Upper lobe of right lung (tissue), 1 donor: ENCODE measurements at regions not wholly inside any gene's neighbourhood (a gene's known extent, or its start where the extent isn't known, plus 50 kb on each side); places are given as distances from the start of the nearest gene placed in this dataset.

Experiments
- ATAC-seq: fragments of 200-7000 bp; cut with Tn5 transposase; one replicate; pipeline ENCODE4 v1.9.1; 2020; ENCODE audit warnings: mild to moderate bottlenecking, moderate library complexity
- DNase-seq: peaks from one replicate; pipeline ENCODE4 v3.0.0-alpha.2; 2020
- H3K27ac ChIP-seq: fragments of 200-600 bp; one replicate; pipeline ENCODE4 v1.8.0; 2022
- H3K27me3 ChIP-seq: fragments of 200-600 bp; one replicate; pipeline ENCODE4 v1.8.0; 2022; ENCODE audit warnings: mild to moderate bottlenecking
- H3K36me3 ChIP-seq: fragments of 200-600 bp; one replicate; pipeline ENCODE4 v1.8.0; 2022
- H3K4me1 ChIP-seq: fragments of 200-600 bp; one replicate; pipeline ENCODE4 v1.8.0; 2022
- H3K4me3 ChIP-seq: fragments of 200-600 bp; one replicate; pipeline ENCODE4 v1.8.0; 2022; ENCODE audit warnings: mild to moderate bottlenecking
- H3K9me3 ChIP-seq: fragments of 200-600 bp; one replicate; pipeline ENCODE4 v1.8.0; 2022
- intact Hi-C: fragments of 100-400 bp; cut with DNase I; formaldehyde crosslinking; loops from one replicate; pipeline ENCODE4 v1.11.0; 2022
- TF ChIP-seq, protein P1 (sequence below): fragments of 200-600 bp; IDR thresholded peaks from one replicate; pipeline ENCODE4 v1.8.0; 2022; ENCODE audit warnings: antibody characterized with exemption
- donor health status: DM: no; HTN: yes; CAD: no; lungs with severe emphysema.

DNA sequence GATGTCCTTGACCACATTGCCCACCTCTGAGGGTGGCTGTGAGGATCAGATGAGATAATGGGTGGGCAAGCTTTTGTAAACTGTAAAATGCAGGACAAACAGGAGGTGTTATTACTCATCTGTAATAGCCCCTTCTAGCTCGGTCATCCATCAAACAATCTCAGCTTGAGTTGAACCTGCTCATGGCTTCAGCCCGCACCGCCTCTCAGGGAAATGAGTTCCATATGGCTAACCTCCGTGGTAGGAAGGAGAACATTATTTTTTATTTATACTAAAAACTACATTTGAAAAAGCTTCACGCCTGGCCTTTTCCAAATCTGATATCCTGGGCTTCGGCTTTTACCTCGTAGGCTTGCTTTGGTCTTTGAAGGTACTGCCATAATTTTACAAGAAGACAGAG lies 116.2 kb upstream of the USP24 start:
- ATAC-seq, result no peak
- Histone ChIP-seq H3K27ac (no peak overlapping the region), H3K4me3 (no peak overlapping the region), H3K4me1 (no peaks in the 10 kb centered on the region), H3K27me3 (no peaks in the 10 kb centered on the region), H3K36me3 (no peaks in the 10 kb centered on the region), H3K9me3 (no peaks in the 10 kb centered on the region)
- TF ChIP-seq, protein P1, sequence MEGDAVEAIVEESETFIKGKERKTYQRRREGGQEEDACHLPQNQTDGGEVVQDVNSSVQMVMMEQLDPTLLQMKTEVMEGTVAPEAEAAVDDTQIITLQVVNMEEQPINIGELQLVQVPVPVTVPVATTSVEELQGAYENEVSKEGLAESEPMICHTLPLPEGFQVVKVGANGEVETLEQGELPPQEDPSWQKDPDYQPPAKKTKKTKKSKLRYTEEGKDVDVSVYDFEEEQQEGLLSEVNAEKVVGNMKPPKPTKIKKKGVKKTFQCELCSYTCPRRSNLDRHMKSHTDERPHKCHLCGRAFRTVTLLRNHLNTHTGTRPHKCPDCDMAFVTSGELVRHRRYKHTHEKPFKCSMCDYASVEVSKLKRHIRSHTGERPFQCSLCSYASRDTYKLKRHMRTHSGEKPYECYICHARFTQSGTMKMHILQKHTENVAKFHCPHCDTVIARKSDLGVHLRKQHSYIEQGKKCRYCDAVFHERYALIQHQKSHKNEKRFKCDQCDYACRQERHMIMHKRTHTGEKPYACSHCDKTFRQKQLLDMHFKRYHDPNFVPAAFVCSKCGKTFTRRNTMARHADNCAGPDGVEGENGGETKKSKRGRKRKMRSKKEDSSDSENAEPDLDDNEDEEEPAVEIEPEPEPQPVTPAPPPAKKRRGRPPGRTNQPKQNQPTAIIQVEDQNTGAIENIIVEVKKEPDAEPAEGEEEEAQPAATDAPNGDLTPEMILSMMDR, result no peak
- DNase-seq, result no peak
- intact Hi-C loops, result no loop called here

DNA sequence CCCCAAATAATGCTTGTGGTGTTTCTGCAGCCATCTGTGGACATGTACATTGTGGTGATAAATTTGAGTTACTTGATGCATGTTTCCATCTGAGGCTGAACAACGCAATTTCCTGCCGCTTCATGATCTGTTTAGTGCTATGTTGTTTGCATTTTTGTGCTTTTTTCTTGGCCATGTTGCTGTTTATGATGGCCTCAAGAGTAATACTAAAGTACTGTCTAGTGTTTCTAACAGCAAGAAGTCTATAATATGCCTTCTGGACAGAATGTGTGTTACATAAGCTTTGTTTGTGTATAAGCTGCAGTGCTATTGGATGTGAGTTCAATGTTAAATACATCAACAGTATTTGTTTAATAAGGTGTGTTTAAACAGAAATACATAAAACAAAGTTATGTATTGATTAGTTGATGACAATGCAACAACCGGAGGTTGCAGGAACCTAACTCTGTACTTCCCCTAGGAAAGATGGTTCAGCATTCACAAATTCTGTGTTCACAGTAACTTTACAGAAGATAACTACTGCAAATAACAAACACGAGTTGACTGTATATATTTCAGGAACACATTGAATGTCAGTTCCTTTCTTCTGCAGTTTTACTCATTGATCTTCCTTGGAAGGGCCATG lies 114.8 kb upstream of the USP24 start:
- Histone ChIP-seq H3K9me3 (no peaks in the 10 kb centered on the region), H3K27me3 (no peaks in the 10 kb centered on the region), H3K4me1 (no peaks in the 10 kb centered on the region), H3K36me3 (no peaks in the 10 kb centered on the region), H3K4me3 (no peak overlapping the region), H3K27ac (no peak overlapping the region)
- ATAC-seq (no peak), DNase-seq (no peak)
- intact Hi-C loops, result no loop called here
- TF ChIP-seq, protein P1, result no peak

DNA sequence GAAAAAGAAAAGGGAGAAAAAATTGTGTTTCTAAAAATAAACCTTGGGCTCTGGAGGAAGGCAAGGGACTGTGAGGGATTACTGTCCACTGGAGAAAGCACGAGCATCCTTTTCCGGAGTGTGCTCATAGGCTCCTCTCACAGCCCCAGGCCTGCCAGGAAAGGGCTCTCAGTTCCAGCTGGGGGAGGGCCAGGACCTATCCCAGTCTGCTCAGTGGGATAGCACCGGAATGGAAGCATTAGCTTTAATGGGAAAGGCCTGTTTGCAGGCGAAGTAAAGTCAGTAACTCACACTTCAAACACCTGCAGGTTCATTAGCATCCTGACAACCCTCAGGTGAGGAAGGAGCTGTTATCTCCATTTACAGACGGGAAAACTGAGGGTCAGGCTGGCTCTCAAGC lies 113.9 kb upstream of the USP24 start:
- DNase-seq (no peak), ATAC-seq (no peak)
- TF ChIP-seq, protein P1, result no peak
- H3K27ac ChIP-seq, result no peak overlapping the region
- H3K4me1 ChIP-seq, result no peaks in the 10 kb centered on the region
- intact Hi-C loops, result no loop called here
- H3K27me3 ChIP-seq, result no peaks in the 10 kb centered on the region
- no peak overlapping the region for H3K4me3 ChIP-seq
- H3K36me3 ChIP-seq, result no peaks in the 10 kb centered on the region
- H3K9me3 ChIP-seq, result no peaks in the 10 kb centered on the region

DNA sequence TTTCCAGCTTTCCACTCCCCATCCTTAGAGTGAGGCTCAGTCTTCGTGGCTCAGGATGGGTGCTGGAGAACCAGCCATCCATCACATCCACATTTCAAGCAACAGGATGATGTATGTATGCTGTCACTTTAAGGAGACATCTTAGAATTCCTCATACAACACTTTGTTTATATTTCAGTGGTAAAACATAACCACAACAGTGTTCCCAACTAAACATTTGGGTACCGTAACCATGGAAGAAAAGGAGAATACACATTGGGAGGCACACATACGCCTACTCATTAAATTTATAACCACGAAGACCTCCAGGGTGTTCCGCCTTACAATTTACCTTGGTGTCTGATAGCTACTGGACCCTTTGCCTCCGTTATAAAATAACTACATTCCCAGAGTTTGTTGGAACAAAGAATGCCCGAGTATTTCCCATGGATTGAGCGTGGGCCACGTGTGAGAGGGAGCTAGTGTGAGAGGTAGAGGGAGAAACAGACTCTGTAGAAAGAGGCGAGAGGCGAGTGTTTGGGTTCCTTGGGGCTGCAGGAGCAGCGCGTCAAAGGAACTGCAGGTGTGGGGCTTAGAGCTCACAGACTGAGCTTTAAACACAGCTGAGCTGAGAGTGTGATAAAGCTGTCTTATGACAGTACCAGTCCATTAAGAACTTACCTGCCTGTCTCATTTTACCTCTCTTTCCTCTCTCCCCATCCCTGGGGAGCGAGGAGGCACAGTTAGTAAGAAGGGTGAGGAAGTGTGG lies 111.5 kb upstream of the USP24 start:
- Histone ChIP-seq H3K4me1 (no peaks in the 10 kb centered on the region), H3K36me3 (no peaks in the 10 kb centered on the region), H3K27me3 (no peaks in the 10 kb centered on the region), H3K9me3 (no peaks in the 10 kb centered on the region), H3K4me3 (no peak overlapping the region), H3K27ac (no peak overlapping the region)
- TF ChIP-seq, protein P1, result no peak
- no peak for ATAC-seq
- intact Hi-C loops, result no loop called here
- DNase-seq, result no peak

DNA sequence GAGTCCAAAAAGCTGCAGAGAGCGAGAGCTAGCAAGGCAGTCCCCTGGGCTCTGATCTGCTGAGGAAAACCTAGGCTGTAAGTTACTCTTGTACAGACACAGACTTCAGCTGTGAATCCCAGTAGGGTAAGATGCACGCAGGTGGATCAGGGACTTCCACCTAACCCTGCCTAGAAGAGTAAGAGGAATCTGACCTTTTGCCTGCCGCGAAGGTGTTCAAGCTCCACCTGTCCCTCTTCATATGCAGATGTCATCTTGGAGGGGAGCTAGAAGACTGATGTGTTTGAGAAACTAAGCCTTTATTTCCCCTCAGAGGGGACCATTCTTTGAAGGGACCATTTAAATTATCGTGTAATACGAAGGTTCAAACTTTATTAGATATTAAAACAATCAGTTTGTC lies 108.6 kb upstream of the USP24 start:
- no peaks in the 10 kb centered on the region for H3K4me1 ChIP-seq
- H3K4me3 ChIP-seq, result no peak overlapping the region
- H3K27me3 ChIP-seq, result no peaks in the 10 kb centered on the region
- TF ChIP-seq, protein P1, result no peak
- intact Hi-C loops, result no loop called here
- H3K9me3 ChIP-seq, result no peaks in the 10 kb centered on the region
- ATAC-seq (no peak), DNase-seq (no peak)
- H3K27ac ChIP-seq, result no peak overlapping the region
- H3K36me3 ChIP-seq, result no peaks in the 10 kb centered on the region
